AG04450 (cell line): ENCODE measurements at regions not wholly inside any gene's neighbourhood (a gene's known extent, or its start where the extent isn't known, plus 50 kb on each side); places are given as distances from the start of the nearest gene placed in this dataset.

Source experiments
- CTCF ChIA-PET: fragments of 300-600, 350-600 bp; formaldehyde crosslinking; extraction: SDS; loops from one replicate; lab custom pipeline; 2022; ENCODE audit warnings: antibody characterized with exemption, inconsistent platforms; lab: Charles Lee
- POLR2A ChIA-PET: fragments of 350-600 bp; formaldehyde crosslinking; extraction: SDS; loops from one replicate; lab custom pipeline; 2021; ENCODE audit warnings: antibody characterized with exemption, inconsistent platforms; lab: Yijun Ruan, JAX
- DNase-seq: peaks from one replicate; pipeline ENCODE4 v3.0.0-alpha.2; 2011; ENCODE audit warnings: low read depth, low spot score
- H3K27ac ChIP-seq: one replicate; pipeline ENCODE4 v1.5.1; 2012; ENCODE audit warnings: low read depth, low read length, control low read depth
- H3K27me3 ChIP-seq: one replicate; pipeline ENCODE4 v1.6.0; 2012; ENCODE audit warnings: low read length; ENCODE audit not compliant: control insufficient read depth, insufficient read depth
- H3K4me3 ChIP-seq: 2 replicates; pipeline ENCODE4 v1.5.1; 2011; ENCODE audit warnings: mild to moderate bottlenecking, low read depth, low read length, control low read depth
- H3K9me3 ChIP-seq: 2 replicates; pipeline ENCODE4 v1.5.1; 2012; ENCODE audit warnings: low read length; ENCODE audit not compliant: control insufficient read depth, insufficient read depth
- TF ChIP-seq, protein P1 (sequence below): IDR thresholded peaks from 2 replicates; pipeline ENCODE4 v1.5.1; 2011; ENCODE audit warnings: low read depth, low read length, control low read depth, inconsistent platforms

DNA sequence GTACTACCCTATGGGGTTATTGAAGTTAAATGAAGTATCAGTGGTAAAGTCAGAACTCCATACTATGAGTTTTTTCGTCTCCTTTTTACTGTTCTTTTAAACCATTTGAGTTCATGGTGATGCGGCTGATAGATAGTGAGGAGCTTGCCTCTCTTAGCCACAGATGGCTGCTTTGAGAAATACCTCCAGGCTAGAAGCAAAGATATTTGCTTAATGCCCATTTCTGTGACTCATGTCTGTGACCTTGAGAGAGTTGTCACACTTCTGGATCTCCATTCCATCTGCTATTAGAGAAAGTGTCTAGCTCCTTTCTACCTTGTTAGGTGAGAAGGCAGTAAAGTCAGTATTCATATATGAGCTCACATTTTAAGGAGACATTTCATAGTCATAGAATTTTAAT, 89.5 kb upstream of the PLXNA2 start:
- TF ChIP-seq, protein P1, sequence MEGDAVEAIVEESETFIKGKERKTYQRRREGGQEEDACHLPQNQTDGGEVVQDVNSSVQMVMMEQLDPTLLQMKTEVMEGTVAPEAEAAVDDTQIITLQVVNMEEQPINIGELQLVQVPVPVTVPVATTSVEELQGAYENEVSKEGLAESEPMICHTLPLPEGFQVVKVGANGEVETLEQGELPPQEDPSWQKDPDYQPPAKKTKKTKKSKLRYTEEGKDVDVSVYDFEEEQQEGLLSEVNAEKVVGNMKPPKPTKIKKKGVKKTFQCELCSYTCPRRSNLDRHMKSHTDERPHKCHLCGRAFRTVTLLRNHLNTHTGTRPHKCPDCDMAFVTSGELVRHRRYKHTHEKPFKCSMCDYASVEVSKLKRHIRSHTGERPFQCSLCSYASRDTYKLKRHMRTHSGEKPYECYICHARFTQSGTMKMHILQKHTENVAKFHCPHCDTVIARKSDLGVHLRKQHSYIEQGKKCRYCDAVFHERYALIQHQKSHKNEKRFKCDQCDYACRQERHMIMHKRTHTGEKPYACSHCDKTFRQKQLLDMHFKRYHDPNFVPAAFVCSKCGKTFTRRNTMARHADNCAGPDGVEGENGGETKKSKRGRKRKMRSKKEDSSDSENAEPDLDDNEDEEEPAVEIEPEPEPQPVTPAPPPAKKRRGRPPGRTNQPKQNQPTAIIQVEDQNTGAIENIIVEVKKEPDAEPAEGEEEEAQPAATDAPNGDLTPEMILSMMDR, result no peak
- Histone ChIP-seq H3K27me3 (no peaks in the 10 kb centered on the region), H3K4me3 (no peak overlapping the region), H3K27ac (no peak overlapping the region), H3K9me3 (no peaks in the 10 kb centered on the region)
- CTCF ChIA-PET, result no interaction called here
- DNase-seq, result no peak
- POLR2A ChIA-PET, result no interaction called here

DNA sequence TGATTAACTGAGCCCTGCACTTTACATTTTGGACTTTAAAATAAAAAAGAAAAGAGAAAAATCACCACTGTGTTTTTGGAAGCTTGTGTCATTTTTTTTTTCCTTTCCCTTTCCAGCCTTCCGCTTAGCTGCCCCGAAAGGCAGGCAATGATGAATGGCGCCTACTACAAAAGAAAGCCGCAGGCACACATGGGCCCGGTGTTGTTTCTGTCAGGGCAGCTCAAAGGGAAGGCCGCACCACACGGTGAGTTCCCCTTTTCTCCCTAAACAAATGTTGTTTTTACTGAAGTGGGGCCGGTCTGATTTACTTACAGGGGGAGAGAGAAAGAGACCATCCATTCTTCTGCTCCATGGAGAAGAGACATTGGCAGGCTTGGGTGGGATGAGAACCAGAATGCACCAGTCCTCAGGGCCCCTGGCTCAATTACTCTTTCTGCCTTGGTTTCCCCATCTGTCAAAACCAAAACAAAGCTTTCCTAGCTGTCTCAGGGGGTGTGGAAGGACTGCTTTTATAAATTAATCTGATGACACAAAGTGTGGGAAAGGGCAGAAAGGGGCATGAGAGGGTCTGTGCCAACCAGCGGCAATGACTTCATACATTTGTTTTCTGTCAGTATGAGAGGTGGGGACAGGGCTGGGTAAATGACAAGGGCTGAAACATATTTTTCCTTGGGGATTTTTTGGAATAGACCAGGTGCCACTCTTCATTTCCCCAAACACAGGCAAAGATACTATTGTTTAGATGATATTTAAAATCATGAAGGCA, 91.4 kb upstream of the PLXNA2 start:
- CTCF ChIA-PET, result no interaction called here
- DNase-seq, result no peak
- POLR2A ChIA-PET, result no interaction called here
- Histone ChIP-seq H3K27me3 (no peaks in the 10 kb centered on the region), H3K27ac (no peak overlapping the region), H3K9me3 (no peaks in the 10 kb centered on the region), H3K4me3 (no peak overlapping the region)
- TF ChIP-seq, protein P1, result no peak

DNA sequence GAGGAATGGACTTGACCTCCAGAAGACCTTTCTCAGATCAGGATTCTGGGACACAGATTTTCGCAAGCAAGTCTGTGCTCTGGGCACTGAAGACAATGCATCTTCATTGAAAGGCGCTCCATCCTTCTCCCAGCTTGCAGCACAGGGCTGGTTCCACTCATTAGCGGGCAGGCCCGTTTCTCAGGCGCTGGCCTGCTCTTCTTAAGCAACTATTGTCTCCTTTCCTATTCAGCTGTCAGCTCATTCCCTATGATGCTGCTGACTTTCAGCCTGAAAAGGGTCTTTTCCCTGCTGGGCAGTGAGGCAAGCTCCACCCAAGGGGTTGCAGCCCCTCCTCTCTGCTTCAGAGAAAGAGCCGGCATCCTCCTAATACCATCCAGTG, 91.9 kb upstream of the PLXNA2 start:
- CTCF ChIA-PET, result no interaction called here
- H3K9me3 ChIP-seq, result no peaks in the 10 kb centered on the region
- TF ChIP-seq, protein P1, result no peak
- H3K27me3 ChIP-seq, result no peaks in the 10 kb centered on the region
- no peak overlapping the region for H3K4me3 ChIP-seq
- POLR2A ChIA-PET, result no interaction called here
- DNase-seq, result no peak
- no peak overlapping the region for H3K27ac ChIP-seq

DNA sequence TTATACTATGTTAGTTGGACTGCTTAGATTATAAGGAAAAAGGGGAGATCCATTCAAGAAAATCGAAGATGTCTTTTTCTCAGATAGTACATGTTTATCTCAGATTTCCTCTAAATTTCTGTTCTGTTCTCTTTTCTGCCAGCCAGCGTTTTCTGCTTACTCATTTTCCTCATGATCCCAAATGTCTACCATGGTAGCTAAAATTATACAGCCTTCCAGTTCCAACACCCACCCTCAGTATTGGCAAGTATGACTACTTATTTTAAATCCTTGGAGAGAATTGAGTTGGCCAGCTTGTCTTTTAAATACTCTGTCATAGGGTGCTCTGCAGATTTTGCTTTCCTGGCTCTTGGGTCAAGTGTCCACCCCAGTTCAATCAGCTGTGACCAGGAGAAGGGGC, 95.7 kb upstream of the PLXNA2 start:
- TF ChIP-seq, protein P1, result no peak
- POLR2A ChIA-PET, result no interaction called here
- CTCF ChIA-PET, result no interaction called here
- Histone ChIP-seq H3K4me3 (no peak overlapping the region), H3K27ac (no peak overlapping the region), H3K27me3 (no peaks in the 10 kb centered on the region), H3K9me3 (no peaks in the 10 kb centered on the region)
- no peak for DNase-seq

DNA sequence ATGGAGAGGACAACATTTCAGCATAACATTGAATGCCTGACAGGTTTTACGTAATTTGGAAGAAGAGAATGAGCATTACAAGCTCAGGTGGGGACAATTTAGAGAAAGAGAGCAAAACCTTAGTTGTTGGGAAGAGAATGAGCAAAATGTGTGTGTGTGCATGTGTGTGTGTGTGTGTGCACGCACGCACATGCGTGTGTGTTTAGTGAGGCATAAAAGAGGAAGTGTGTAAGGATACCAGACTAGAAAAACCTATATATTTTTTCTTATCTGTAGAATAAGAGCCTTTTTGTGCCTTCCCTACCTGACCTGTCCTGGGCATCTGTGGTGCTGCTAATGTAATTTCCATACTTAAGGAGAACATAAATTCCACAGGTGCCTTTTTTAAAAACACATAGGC, 99.0 kb upstream of the PLXNA2 start:
- TF ChIP-seq, protein P1, result no peak
- POLR2A ChIA-PET, result no interaction called here
- no peak for DNase-seq
- CTCF ChIA-PET, result no interaction called here
- no peaks in the 10 kb centered on the region for H3K27me3 ChIP-seq
- H3K9me3 ChIP-seq, result no peaks in the 10 kb centered on the region
- H3K4me3 ChIP-seq, result no peak overlapping the region
- no peak overlapping the region for H3K27ac ChIP-seq
